ENCODE measurements at regions not wholly inside any gene's neighbourhood (a gene's known extent, or its start where the extent isn't known, plus 50 kb on each side); places are given as distances from the start of the nearest gene placed in this dataset.

DNA sequence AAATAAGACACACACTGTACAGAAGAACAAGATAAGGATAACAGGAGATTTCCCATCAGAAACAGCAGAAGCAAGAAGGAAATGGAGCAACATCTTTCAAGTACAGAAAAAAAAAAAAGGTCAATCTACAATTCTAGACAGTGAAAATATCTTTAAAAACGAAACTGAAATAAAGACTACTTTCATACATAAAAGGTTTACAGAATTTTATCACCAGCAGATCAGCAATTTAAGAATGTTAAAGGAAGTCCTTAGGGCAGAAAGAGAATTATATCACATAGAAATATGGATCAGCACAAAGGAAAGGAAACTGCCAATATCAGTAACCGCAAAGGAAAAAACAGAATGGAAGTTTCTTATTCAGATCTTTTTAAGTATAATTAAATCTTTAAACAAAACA, 931.0 kb downstream of the EPHA4 start:
- Mint-ChIP-seq H3K27me3 (no peaks in the 10 kb centered on the region), H3K36me3 (no peaks in the 10 kb centered on the region), H3K4me3 (no peak overlapping the region), H3K9me3 (no peaks in the 10 kb centered on the region), H3K27ac (no peak overlapping the region), H3K4me1 (no peaks in the 10 kb centered on the region)
- DNase-seq: no peak

DNA sequence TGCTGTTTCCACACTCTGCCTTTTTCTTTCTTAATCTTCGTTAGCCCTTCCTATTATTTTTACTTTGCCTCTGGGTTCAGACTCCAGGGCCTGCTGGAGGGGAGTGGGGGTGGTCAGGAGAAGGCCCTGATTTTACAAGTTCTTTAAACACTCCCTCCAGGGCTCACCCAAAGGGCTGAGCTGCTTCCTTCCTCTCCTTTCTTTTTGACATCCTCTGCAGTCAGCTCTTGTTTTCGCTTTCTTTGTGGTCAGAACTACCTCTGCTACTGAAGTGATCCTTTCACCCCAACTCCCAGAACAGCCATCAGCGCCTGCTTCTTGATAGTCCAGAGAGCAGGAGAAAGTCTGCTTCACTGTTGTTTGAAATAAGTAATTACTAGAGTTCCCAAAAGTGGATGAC, 925.7 kb downstream of the EPHA4 start:
- Mint-ChIP-seq H3K4me3 (no peak overlapping the region), H3K27ac (no peak overlapping the region), H3K36me3 (no peaks in the 10 kb centered on the region), H3K4me1 (no peaks in the 10 kb centered on the region), H3K27me3 (peaks cover 5% of the 10 kb centered on the region), H3K9me3 (no peaks in the 10 kb centered on the region)
- DNase-seq: no peak

DNA sequence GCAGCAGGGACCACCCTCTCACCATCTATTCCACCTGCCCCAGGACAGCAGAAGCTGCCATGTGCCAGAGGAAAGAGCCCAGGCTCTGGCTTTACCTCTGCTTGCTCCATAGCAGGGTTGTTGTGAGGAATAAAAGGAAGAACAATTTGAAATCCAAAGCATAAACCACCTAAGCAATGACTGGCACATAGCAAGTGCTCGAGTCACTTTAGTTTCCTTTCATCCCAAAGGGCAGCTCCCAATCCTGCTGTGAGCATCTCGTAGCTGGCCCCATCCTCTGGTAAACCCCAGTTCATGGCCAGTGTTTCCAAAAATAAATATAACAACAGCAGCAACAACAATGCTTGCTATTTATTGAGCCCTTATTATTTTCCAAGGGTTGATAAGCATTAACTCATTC, 923.5 kb downstream of the EPHA4 start:
- Mint-ChIP-seq H3K4me3 (no peak overlapping the region), H3K27ac (no peak overlapping the region), H3K36me3 (no peaks in the 10 kb centered on the region), H3K27me3 (peaks cover 5% of the 10 kb centered on the region), H3K4me1 (no peaks in the 10 kb centered on the region), H3K9me3 (no peaks in the 10 kb centered on the region)
- no peak for DNase-seq

DNA sequence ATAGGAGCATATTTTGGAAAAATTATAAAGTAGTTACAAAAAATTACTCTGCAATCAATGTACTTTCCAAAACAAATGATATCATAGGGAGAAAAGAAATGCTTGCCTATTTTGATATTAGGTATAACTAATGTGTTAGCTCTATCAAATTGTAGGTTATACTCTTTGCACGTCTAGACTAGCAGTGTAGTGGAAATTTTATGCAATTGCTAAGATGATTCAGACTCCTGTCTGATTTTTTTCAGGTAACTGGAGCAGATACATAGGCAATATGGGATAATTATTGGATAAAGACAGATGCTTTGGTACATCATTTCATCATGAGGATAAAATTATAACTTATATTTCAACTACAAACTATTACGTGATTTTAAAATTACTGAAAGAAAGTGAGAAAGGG, 918.3 kb downstream of the EPHA4 start:
- no peak for DNase-seq
- peaks cover 10% of the 10 kb centered on the region for H3K27me3 Mint-ChIP-seq
- H3K9me3 Mint-ChIP-seq: no peaks in the 10 kb centered on the region
- H3K4me1 Mint-ChIP-seq: no peaks in the 10 kb centered on the region
- no peaks in the 10 kb centered on the region for H3K36me3 Mint-ChIP-seq
- H3K4me3 Mint-ChIP-seq: no peak overlapping the region
- H3K27ac Mint-ChIP-seq: no peak overlapping the region

DNA sequence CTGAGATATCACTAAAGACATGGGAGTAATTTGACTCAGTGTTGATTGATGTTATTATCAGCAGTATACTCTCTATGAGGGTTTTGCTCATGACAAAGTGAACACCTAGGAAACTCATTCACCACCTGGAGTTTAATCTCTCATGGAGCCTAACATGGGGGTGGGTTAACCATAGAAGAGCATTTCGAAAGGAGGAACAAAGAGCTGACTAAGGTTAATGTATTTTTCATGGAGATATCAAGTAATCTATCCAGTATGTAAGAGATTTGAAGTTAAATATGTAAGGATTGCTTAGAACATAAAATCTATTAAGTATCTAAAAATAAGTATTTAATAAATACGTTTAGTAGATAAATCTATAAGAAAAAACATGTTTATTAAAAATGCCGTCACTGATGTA, 917.8 kb downstream of the EPHA4 start:
- Mint-ChIP-seq H3K36me3 (no peaks in the 10 kb centered on the region), H3K27ac (no peak overlapping the region), H3K4me3 (no peak overlapping the region), H3K27me3 (peaks cover 10% of the 10 kb centered on the region), H3K9me3 (no peaks in the 10 kb centered on the region), H3K4me1 (no peaks in the 10 kb centered on the region)
- DNase-seq: no peak

DNA sequence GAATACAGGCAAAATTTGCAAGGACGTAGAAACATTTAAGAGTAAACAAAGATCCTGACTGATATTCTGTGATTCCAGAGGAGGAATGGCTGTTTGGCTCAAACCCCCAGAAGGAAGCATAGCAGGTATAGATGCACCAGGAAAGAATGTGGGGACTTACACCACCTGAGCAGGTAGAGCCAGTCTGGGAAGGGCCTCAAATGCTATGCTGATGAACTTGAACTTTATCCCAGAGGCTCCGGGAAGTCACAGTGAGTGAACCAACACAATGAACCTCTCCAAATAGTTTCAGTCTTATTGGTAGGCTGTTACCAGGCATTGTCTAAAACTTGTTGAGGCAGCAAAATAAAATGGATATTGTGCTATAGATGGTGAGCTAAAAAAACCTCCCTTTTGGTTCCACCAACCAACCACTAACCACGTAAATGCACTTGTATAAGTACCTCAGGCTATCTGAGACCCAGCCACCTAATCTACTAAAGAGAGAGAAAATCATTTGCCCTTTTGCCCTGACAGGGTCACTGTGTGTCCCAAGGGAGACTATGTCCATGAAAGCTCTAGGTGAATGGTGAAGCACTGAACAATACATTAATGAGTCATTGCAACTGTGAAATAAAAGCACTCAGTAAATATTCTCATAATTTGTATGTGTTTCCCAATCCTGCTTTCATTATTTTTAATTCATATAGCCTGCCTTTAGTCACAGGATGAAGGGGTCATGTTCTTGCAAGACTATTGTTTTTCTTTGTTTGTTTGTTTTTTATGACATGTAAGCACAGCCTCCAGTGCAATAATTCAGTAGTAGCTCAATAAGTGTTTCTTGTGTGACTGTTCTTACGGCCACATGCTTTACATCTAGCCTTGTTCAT, 911.6 kb downstream of the EPHA4 start:
- Mint-ChIP-seq H3K36me3 (no peaks in the 10 kb centered on the region), H3K4me3 (no peak overlapping the region), H3K27ac (no peak overlapping the region), H3K4me1 (no peaks in the 10 kb centered on the region), H3K27me3 (peaks cover 5% of the 10 kb centered on the region), H3K9me3 (no peaks in the 10 kb centered on the region)
- DNase-seq: no peak

DNA sequence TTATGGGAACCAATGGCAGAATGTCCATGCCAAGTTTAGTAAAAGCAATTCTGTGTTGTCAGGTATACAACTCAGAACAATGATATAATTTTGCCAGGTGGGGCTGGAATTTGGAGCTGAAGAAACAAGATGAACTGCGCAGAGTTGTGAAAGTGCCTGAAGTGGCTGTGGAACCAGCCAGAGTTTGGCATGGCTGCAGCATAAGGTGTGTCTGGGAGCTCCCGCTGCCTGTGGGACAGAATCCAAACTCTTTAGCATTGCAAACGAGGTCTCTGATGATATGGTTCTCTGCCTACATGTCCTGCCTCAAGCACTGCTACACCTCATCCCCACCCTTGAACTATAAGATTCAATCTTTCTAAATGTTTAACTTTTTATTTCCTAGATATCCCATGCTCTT, 909.7 kb downstream of the EPHA4 start:
- Mint-ChIP-seq H3K4me1 (no peaks in the 10 kb centered on the region), H3K27me3 (peaks cover 5% of the 10 kb centered on the region), H3K36me3 (no peaks in the 10 kb centered on the region), H3K27ac (no peak overlapping the region), H3K9me3 (no peaks in the 10 kb centered on the region), H3K4me3 (no peak overlapping the region)
- no peak for DNase-seq

DNA sequence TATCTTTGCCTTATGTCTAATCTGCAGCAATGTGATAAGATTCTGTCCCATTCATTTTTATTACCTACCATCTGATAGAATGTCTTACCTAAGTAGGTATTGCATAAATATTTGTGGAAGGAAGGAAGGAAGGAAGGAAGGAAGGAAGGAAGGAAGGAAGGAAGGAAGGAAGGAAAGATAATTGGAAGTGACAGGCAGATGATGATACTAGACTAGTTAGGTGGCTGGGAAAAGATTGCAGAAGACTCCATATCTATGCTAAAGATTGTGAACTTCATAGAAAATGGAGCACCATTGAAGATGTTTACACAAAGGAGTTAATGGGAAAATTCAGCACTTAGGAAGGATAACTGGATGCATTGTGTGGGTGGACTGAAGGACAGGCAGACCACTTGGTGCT, 909.0 kb downstream of the EPHA4 start:
- H3K4me3 Mint-ChIP-seq: no peak overlapping the region
- H3K27ac Mint-ChIP-seq: no peak overlapping the region
- no peaks in the 10 kb centered on the region for H3K36me3 Mint-ChIP-seq
- H3K4me1 Mint-ChIP-seq: no peaks in the 10 kb centered on the region
- H3K9me3 Mint-ChIP-seq: no peaks in the 10 kb centered on the region
- DNase-seq: no peak
- H3K27me3 Mint-ChIP-seq: peaks cover 4% of the 10 kb centered on the region

DNA sequence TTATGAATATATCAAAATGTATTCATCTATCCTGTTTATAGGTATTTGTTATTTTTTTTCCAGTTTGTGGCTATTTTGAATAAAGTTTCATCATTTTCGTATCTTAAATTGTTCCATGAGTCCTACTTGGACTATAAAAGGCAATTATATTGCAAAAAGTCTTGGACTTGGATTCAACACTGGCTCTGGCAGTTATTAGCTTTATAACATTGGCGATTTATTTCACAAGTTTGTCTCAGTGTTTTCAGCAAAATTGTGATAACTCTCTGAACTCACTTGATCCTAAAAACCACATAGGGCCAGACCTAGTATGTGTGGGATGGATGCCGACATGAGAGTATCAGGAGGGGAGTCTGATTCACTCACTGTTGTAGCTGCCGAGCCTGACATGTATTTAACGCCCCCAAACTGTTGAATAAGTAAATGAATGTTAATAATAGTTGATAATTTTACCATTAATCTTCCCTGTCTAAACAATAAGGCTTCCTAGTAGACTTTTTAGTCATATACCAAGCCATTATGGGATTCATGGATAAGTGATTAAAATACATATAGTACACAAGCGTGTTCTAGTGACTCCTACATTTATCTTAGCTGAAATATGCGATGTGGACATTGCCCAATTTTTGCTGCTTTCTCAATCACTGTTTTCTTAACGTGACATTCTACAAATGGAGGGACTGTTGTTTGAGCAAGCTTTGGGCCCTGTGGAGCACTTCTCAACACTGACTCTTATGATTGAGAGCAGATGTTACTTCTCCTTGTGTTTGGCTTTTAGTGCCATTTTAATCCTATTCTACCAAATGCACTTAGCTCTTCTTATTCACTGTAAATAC, 907.6 kb downstream of the EPHA4 start:
- no peaks in the 10 kb centered on the region for H3K27me3 Mint-ChIP-seq
- no peaks in the 10 kb centered on the region for H3K36me3 Mint-ChIP-seq
- H3K4me3 Mint-ChIP-seq: no peak overlapping the region
- H3K27ac Mint-ChIP-seq: no peak overlapping the region
- DNase-seq: no peak
- H3K4me1 Mint-ChIP-seq: no peaks in the 10 kb centered on the region
- no peaks in the 10 kb centered on the region for H3K9me3 Mint-ChIP-seq

DNA sequence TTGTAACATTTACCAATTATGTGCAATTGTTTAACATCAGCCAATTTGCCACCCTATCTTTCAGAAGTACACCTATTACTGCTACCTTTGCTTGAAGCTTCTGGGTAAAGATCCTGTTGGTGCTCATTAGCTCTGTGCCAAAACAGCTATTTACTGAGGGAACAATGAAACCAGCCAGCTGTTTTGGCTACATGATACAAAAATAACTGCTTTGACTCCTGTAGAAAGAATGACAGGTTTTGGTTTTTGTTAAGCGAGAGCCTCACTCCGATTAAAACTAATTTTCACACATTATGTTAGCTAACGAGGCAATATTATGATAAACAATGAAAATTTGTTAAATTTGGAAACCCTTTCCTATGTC, 907.0 kb downstream of the EPHA4 start:
- Mint-ChIP-seq H3K27ac (no peak overlapping the region), H3K9me3 (no peaks in the 10 kb centered on the region), H3K4me1 (no peaks in the 10 kb centered on the region), H3K4me3 (no peak overlapping the region), H3K27me3 (no peaks in the 10 kb centered on the region), H3K36me3 (no peaks in the 10 kb centered on the region)
- no peak for DNase-seq

DNA sequence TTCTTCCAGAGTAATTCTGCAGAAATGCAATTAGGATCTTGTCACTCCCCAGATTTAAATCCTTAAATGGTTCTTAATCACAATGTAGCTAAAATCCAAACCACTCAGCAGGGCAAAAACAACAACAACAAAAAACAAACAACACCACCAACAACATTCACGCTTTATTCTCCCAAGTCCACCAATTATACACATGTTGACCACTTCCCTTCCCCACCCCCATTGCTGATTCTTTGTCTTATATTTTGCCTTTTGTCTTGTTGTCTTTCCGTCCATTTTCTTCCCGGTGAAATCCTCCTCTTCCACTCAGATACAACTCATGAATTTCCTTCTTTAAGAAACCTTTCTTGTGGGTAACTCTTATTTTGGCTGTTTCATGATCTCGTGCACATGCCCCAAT, 902.8 kb downstream of the EPHA4 start:
- no peaks in the 10 kb centered on the region for H3K9me3 Mint-ChIP-seq
- no peak for DNase-seq
- peaks cover 3% of the 10 kb centered on the region for H3K27me3 Mint-ChIP-seq
- no peaks in the 10 kb centered on the region for H3K36me3 Mint-ChIP-seq
- no peak overlapping the region for H3K27ac Mint-ChIP-seq
- no peak overlapping the region for H3K4me3 Mint-ChIP-seq
- no peaks in the 10 kb centered on the region for H3K4me1 Mint-ChIP-seq

DNA sequence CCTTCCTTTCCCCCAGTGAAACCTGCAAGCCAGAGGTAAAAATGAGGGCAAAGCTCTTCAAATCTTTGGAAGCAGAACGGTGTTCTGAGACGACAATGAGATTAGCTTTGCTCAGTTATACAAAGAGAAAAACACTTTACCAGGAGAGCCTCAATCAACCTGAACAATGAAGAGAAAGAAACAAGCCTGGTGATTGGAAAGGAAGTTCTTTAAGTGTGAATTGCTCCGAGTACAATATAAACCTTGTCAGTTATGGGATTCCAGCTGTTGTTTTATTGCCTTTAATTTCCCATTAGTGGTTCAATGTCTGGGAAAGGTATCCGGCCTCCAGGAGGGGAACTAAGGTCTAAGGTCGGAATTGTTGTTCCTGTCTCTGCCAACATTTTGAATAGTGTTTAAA, 901.6 kb downstream of the EPHA4 start:
- H3K9me3 Mint-ChIP-seq: no peaks in the 10 kb centered on the region

DNA sequence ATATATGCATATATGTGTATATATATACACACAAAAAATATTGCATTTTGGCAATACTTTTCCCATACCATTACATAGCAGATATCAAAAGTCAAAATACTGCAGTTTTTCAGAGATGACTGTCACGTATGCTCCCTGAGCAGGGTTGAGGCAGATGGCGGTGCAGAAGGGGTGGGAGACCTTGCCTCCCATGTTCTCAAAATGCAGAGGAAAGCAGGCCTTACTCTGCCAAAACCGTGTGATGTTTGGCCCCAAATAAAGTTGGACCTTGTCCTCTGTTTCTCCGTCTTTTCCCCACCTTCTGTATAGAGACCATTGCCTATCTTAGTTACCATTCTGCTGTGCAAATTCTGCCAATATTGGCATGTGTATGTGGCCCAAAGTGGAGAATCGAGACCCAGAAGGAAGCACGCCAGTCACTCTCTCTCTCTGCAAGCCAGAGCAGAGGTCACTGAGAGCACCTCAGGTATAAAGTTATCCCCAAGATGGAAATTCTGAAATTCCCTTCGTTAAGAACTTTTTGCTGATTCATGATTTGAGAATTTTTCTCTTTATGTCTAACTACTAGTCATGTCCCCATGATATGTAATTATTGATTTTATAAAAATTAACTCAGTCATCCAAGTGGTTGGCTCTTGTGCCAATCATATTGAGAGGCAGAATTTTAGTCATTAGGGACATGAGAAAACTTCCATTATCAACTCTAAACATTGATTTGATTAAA, 898.8 kb downstream of the EPHA4 start:
- Mint-ChIP-seq H3K4me3 (no peak overlapping the region), H3K9me3 (no peaks in the 10 kb centered on the region), H3K4me1 (no peaks in the 10 kb centered on the region), H3K36me3 (no peaks in the 10 kb centered on the region), H3K27ac (no peak overlapping the region), H3K27me3 (peaks cover 3% of the 10 kb centered on the region)
- DNase-seq: no peak

More for the DNA sequence above, 901.6 kb downstream of the EPHA4 start:
- no peak for DNase-seq
- Mint-ChIP-seq H3K4me1 (no peaks in the 10 kb centered on the region), H3K27me3 (peaks cover 3% of the 10 kb centered on the region), H3K36me3 (no peaks in the 10 kb centered on the region), H3K27ac (no peak overlapping the region), H3K4me3 (no peak overlapping the region)

DNA sequence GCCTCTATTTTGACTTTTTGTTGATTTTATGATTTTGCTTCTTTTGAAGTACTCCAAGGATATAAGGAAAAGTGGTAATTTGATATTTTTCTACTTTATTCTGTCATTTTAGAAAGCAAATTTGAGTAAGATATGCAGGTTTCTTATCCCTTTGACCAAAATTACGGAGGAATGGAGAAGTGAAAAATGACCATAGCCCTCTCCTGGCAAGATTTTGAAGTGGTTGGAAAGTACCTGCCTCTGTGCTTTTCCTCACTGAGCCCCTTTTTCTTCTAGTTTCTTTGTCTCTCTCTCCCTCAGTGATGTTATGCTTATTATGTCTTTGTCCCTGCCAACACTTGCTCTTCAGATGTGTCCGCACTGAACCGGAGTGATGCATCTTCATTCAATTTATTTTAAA, 898.1 kb downstream of the EPHA4 start:
- Mint-ChIP-seq H3K9me3 (no peaks in the 10 kb centered on the region), H3K36me3 (no peaks in the 10 kb centered on the region), H3K27me3 (peaks cover 3% of the 10 kb centered on the region), H3K27ac (no peak overlapping the region), H3K4me3 (no peak overlapping the region), H3K4me1 (no peaks in the 10 kb centered on the region)
- DNase-seq: no peak

DNA sequence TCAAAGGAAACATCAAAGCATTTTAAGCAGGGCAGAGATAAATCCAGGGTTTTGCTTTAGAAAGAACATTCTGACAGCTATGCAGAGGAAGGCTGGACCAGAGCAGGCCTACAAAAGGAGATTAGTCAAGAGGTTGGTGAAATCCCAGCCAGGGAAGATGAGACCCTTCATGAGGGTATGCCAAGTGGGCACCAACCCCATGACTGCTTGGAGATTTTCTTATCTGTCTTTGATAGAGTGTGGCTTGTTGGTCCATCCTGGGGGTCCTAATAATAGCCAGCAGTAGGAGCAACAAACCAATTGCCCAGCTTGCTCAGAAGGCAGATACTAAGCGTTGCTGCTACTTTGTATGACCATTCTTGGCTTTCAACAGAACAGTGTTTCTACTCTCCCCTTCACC, 895.4 kb downstream of the EPHA4 start:
- no peaks in the 10 kb centered on the region for H3K36me3 Mint-ChIP-seq
- no peak overlapping the region for H3K27ac Mint-ChIP-seq
- H3K9me3 Mint-ChIP-seq: no peaks in the 10 kb centered on the region
- H3K4me3 Mint-ChIP-seq: no peak overlapping the region
- H3K4me1 Mint-ChIP-seq: no peaks in the 10 kb centered on the region
- no peak for DNase-seq
- peaks cover 3% of the 10 kb centered on the region for H3K27me3 Mint-ChIP-seq

All from activated naive CD8-positive, alpha-beta T cell treated with anti-CD3 and anti-CD28 coated beads for 36 hours (primary cell).